Stomach smooth muscle (tissue), 2 donors: ENCODE measurements at regions not wholly inside any gene's neighbourhood (a gene's known extent, or its start where the extent isn't known, plus 50 kb on each side); places are given as distances from the start of the nearest gene placed in this dataset.

Source experiments
- H3K27ac ChIP-seq: one replicate; pipeline ENCODE4 v1.7.0; 2013; ENCODE audit warnings: mild to moderate bottlenecking, low read length, inconsistent platforms
- H3K27me3 ChIP-seq, 2 donors: one replicate each; pipeline ENCODE4 v1.7.0; 2013; ENCODE audit warnings: low read length in 2 of 2; ENCODE audit not compliant: insufficient read depth in 2 of 2, control insufficient read depth in 1 of 2
- H3K36me3 ChIP-seq, 2 donors: one replicate each; pipeline ENCODE4 v1.7.0; 2013; ENCODE audit warnings: low read length in 2 of 2; ENCODE audit not compliant: control insufficient read depth in 2 of 2, insufficient read depth in 2 of 2
- H3K4me1 ChIP-seq: one replicate; pipeline ENCODE4 v1.7.0; 2013; ENCODE audit warnings: low read length; ENCODE audit not compliant: control insufficient read depth, insufficient read depth
- H3K4me3 ChIP-seq, 2 donors: one replicate each; pipeline ENCODE4 v1.7.0; 2013; ENCODE audit warnings: low read length in 2 of 2
- H3K9ac ChIP-seq, 2 donors: one replicate each; pipeline ENCODE4 v1.7.0; 2013; ENCODE audit warnings: low read length in 2 of 2, mild to moderate bottlenecking in 1 of 2
- H3K9me3 ChIP-seq, 2 donors: one replicate each; pipeline ENCODE4 v1.7.0; 2013; ENCODE audit warnings: low read length in 2 of 2; ENCODE audit not compliant: control insufficient read depth in 2 of 2
- donor health status: healthy.
- donor health status: Pancreatic carcinoma.

GRCh38 chr4:8732092-8732491 is 139.5 kb downstream of the CPZ start:
- H3K27ac ChIP-seq, result no peak overlapping the region
- no peaks in the 10 kb centered on the region for H3K36me3 ChIP-seq

GRCh38 chr4:8731364-8731763 is 138.8 kb downstream of the CPZ start:
- H3K27me3 ChIP-seq, result peaks cover 0 to 10% of the 10 kb centered on the region in 2 donors
- no peak overlapping the region for H3K9ac ChIP-seq
- H3K27ac ChIP-seq, result no peak overlapping the region
- H3K4me1 ChIP-seq, result no peaks in the 10 kb centered on the region
- no peaks in the 10 kb centered on the region for H3K9me3 ChIP-seq
- H3K36me3 ChIP-seq, result no peaks in the 10 kb centered on the region
- no peak overlapping the region for H3K4me3 ChIP-seq

More at GRCh38 chr4:8732092-8732491, 139.5 kb downstream of the CPZ start:
- no peaks in the 10 kb centered on the region for H3K4me1 ChIP-seq
- H3K27me3 ChIP-seq, result peaks cover 0 to 10% of the 10 kb centered on the region in 2 donors
- no peaks in the 10 kb centered on the region for H3K9me3 ChIP-seq
- H3K4me3 ChIP-seq, result no peak overlapping the region
- H3K9ac ChIP-seq, result no peak overlapping the region

GRCh38 chr4:8730681-8731080 is 138.1 kb downstream of the CPZ start:
- Histone ChIP-seq H3K9me3 (no peaks in the 10 kb centered on the region), H3K27me3 (peaks cover 0 to 10% of the 10 kb centered on the region in 2 donors), H3K4me1 (no peaks in the 10 kb centered on the region), H3K9ac (no peak overlapping the region), H3K4me3 (no peak overlapping the region), H3K36me3 (no peaks in the 10 kb centered on the region), H3K27ac (no peak overlapping the region)

- no peak overlapping the region for H3K4me3 ChIP-seq
- no peaks in the 10 kb centered on the region for H3K4me1 ChIP-seq
- peaks cover 0 to 11% of the 10 kb centered on the region in 2 donors for H3K27me3 ChIP-seq
- H3K36me3 ChIP-seq, result no peaks in the 10 kb centered on the region
- H3K9me3 ChIP-seq, result no peaks in the 10 kb centered on the region
- H3K27ac ChIP-seq, result no peak overlapping the region
- no peak overlapping the region for H3K9ac ChIP-seq
Measured at GRCh38 chr4:8730159-8730558, 137.6 kb downstream of the CPZ start.

- no peak overlapping the region for H3K27ac ChIP-seq
- H3K27me3 ChIP-seq, result peaks cover 4 to 16% of the 10 kb centered on the region in 2 donors
Measured at GRCh38 chr4:8729408-8730149, 137.0 kb downstream of the CPZ start.

GRCh38 chr4:8728536-8729407 is 136.2 kb downstream of the CPZ start:
- H3K27ac ChIP-seq, result no peak overlapping the region
- H3K4me1 ChIP-seq, result no peaks in the 10 kb centered on the region
- no peaks in the 10 kb centered on the region for H3K36me3 ChIP-seq
- H3K27me3 ChIP-seq, result peaks cover 4 to 16% of the 10 kb centered on the region in 2 donors
- H3K4me3 ChIP-seq, result no peak overlapping the region
- H3K9me3 ChIP-seq, result no peaks in the 10 kb centered on the region
- no peak overlapping the region for H3K9ac ChIP-seq

More at GRCh38 chr4:8729408-8730149, 137.0 kb downstream of the CPZ start:
- H3K9ac ChIP-seq, result no peak overlapping the region
- no peak overlapping the region for H3K4me3 ChIP-seq
- no peaks in the 10 kb centered on the region for H3K36me3 ChIP-seq
- no peaks in the 10 kb centered on the region for H3K9me3 ChIP-seq
- H3K4me1 ChIP-seq, result no peaks in the 10 kb centered on the region

GRCh38 chr4:8727546-8728510 is 135.3 kb downstream of the CPZ start:
- Histone ChIP-seq H3K4me1 (no peaks in the 10 kb centered on the region), H3K27me3 (peaks cover 4 to 20% of the 10 kb centered on the region in 2 donors), H3K9me3 (no peaks in the 10 kb centered on the region), H3K4me3 (no peak overlapping the region), H3K9ac (no peak overlapping the region), H3K27ac (no peak overlapping the region), H3K36me3 (no peaks in the 10 kb centered on the region)

- Histone ChIP-seq H3K9ac (no peak overlapping the region), H3K27me3 (peaks cover 4 to 20% of the 10 kb centered on the region in 2 donors), H3K27ac (no peak overlapping the region)
Measured at GRCh38 chr4:8727131-8727530, 134.6 kb downstream of the CPZ start.

GRCh38 chr4:8726344-8726851 is 133.8 kb downstream of the CPZ start:
- Histone ChIP-seq H3K4me1 (no peaks in the 10 kb centered on the region), H3K9me3 (no peaks in the 10 kb centered on the region), H3K27ac (no peak overlapping the region), H3K36me3 (no peaks in the 10 kb centered on the region), H3K9ac (no peak overlapping the region), H3K4me3 (no peak overlapping the region), H3K27me3 (peaks cover 4 to 20% of the 10 kb centered on the region in 2 donors)

More at GRCh38 chr4:8727131-8727530, 134.6 kb downstream of the CPZ start:
- H3K4me3 ChIP-seq, result no peak overlapping the region
- H3K9me3 ChIP-seq, result no peaks in the 10 kb centered on the region
- no peaks in the 10 kb centered on the region for H3K36me3 ChIP-seq
- H3K4me1 ChIP-seq, result no peaks in the 10 kb centered on the region

- H3K36me3 ChIP-seq, result no peaks in the 10 kb centered on the region
- no peak overlapping the region for H3K9ac ChIP-seq
- peaks cover 4 to 20% of the 10 kb centered on the region in 2 donors for H3K27me3 ChIP-seq
- no peak overlapping the region for H3K27ac ChIP-seq
- H3K4me3 ChIP-seq, result no peak overlapping the region
- no peaks in the 10 kb centered on the region for H3K9me3 ChIP-seq
- H3K4me1 ChIP-seq, result no peaks in the 10 kb centered on the region
Measured at GRCh38 chr4:8725845-8726244, 133.3 kb downstream of the CPZ start.
